COLO668 (cell line): ENCODE measurements at regions not wholly inside any gene's neighbourhood (a gene's known extent, or its start where the extent isn't known, plus 50 kb on each side); places are given as distances from the start of the nearest gene placed in this dataset.

ENCODE experiments used
- DNase-seq: peaks from one replicate; lab custom pipeline; 2025; ENCODE audit not compliant: unreplicated experiment; lab: John Stamatoyannopoulos, UW

DNA sequence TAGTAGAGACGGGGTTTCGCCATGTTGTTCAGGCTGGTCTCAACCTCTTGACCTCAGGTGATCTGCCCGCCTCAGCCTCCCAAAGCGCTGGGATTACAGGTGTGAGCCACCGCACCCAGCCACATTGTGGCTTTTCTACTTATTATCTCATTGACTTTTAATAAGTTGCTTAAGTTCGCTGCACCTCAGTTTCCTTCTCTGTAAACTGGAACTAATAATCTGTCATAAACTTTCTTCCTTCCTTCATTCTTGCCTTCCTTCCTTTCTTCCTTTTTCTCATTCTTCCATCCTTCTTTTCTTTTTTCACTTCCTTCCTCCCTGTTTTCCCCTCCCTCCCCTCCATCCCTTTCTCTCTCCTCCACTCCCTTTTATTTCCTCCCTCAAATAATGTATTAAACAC lies 192.2 kb downstream of the MAF start:
- DNase-seq: no peak

GRCh38 chr16:79407461-79408135 lies 192.9 kb downstream of the MAF start:
- no peak for DNase-seq

DNA sequence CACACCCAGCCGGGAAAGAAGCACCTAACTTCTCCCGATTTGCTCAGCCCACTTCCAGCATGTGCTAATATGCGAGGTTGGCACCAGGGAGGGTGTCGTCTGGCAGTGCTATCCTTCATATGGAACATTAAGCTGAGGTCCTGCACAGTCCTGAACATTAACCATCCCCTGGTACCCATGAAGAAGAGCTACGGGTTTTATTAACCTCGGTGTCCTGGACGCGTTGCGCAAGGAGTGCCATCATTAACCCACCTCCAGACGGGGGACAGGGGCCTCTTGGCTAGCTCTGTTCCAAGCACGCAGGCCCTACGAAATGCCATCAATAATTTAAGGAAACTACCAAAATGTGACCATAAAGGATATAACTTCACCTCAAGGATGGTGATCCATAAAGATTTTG lies 193.5 kb downstream of the MAF start:
- DNase-seq: no peak

DNA sequence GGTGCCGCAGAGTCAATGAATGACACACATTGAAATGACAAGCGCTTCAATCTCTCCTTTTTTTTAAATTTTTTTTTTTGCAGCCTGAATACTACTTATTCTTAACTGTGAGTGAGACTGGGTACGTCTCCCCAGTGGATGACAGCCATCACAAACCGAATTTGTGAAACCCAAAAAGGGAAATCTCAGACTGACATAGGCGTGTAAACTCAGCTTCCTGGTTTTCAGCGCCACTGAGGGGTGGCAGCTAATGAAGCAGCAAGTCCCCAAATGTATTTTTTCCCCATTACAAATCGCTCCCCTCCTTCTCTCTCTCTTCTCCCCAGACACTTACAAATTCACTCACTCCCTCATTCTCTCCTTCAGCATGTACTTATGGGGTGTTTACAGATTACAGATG lies 196.0 kb downstream of the MAF start:
- no peak for DNase-seq

DNA sequence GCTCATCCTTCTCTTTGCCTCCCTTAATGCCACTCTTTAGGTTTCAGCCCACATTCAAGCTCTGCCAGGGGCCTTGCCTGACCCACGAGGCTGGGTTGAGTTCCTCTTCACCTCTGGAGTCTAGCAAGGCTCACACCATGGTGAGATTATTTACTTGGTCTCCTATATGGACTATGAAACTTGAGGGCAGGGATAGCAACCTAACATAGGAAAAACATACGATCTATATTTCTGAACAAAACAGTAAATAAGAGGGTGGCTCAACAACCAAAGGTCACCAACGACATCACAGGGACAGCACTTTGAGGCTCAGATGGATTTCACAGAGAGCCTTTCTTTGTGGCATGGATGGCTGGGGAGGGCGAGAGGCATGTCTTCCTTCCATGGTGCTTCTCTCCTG lies 197.0 kb downstream of the MAF start:
- no peak for DNase-seq

DNA sequence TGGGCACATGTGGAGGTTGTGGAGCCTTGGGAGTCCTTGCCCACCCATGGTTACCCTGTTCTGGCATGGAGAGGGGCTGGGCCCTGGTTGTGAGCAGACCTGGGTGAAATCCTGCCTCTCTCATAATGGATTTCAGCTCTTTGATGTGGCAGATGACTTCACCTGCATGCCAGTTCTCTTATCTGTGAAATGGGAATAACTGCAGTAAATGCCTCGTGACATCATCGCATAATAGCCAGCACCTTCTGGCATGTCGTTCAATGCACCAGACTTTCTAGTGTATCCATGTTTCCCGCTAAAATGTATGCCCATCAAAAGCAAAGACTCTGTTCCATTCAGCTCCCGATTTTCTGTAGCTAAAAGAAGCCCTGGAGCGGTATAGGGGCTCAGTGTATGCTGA lies 197.6 kb downstream of the MAF start:
- no peak for DNase-seq

GRCh38 chr16:79402356-79402755 lies 198.2 kb downstream of the MAF start:
- no peak for DNase-seq

DNA sequence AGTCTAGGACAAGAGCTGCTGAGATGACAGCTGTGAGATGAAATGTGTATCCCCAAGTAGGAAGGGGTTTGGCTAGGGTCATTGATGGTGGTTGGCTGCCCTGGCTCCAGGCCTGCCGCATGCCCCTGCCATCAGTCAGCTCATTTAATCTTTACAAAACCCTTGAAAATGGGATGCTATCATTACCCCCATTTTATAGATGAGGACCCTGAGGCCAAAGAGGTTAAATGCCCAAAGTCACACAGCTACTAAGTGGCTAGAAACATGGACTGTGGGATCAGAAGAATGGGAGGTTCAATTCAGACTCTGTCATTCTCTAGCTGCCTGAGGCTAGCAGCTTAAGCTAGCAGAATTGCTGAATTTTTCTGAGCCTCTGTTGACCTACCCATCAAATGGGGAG lies 198.8 kb downstream of the MAF start:
- no peak for DNase-seq

DNA sequence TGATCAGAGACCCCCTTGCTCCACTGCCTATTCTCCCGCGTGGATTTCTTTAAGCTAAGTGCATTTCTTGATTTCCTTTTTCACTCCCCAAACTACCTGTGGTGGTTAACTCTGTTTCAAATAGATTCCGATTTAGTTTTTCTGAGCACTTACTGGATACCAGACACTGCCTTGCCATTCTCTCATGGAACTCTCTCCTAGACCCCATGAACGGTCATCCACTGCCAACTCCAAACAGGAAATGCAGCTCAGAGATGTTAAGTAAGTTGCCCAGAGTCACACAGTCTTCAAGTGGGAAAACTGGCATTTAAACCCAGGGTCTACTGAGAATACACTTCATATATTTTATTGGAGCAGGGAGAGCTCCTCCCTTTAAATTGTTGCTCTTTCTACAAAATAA lies 199.4 kb downstream of the MAF start:
- DNase-seq: no peak

- DNase-seq: no peak
Observed at GRCh38 chr16:79400462-79401149, 199.9 kb downstream of the MAF start.

- DNase-seq: no peak
Observed at GRCh38 chr16:79395591-79395990, 204.9 kb downstream of the MAF start.

GRCh38 chr16:79394206-79394605 lies 206.3 kb downstream of the MAF start:
- DNase-seq: no peak

DNA sequence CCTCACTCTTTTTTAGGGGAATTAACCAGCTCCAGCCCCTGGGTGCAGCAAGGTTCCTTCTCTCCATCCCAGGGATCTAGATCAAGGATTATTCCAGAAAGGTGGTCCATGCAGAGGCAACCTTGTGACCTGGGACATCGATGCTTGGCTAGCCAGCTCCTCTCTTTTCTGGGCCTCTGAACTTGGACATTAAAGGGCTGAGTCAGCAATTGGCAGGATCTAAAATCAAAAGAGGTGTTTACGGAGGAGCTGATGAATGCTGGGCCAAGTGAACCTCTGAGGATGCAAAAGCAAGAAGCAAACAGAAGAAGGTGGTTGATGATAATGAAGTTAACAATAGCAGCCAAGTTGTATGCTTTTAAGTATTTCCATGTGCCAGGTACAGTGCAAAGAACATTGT lies 207.0 kb downstream of the MAF start:
- no peak for DNase-seq

- DNase-seq: no peak
Observed at GRCh38 chr16:79393127-79393526, 207.4 kb downstream of the MAF start.

DNA sequence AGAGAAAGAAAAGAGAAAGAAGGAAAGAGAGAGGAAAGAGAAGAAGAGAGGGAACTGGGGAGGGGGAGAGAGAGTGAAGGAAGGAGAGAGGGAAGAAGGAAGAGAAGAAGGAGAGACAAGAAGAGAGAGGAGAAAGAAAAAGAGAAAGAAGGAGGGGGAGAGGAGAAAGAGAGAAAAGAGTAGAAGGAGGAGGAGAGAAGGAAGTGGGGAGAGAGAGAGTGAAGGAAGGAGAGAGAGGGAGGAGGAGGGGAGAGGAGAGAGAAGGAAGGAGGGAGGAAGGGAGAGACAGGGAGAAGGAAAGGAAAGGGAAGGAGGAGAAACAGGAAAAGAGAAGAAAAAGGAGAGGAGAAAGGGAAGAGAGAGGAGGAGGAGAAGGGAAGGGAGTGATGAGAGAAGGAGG lies 208.5 kb downstream of the MAF start:
- DNase-seq: no peak

- DNase-seq: no peak
Observed at GRCh38 chr16:79391395-79391794, 209.1 kb downstream of the MAF start.

DNA sequence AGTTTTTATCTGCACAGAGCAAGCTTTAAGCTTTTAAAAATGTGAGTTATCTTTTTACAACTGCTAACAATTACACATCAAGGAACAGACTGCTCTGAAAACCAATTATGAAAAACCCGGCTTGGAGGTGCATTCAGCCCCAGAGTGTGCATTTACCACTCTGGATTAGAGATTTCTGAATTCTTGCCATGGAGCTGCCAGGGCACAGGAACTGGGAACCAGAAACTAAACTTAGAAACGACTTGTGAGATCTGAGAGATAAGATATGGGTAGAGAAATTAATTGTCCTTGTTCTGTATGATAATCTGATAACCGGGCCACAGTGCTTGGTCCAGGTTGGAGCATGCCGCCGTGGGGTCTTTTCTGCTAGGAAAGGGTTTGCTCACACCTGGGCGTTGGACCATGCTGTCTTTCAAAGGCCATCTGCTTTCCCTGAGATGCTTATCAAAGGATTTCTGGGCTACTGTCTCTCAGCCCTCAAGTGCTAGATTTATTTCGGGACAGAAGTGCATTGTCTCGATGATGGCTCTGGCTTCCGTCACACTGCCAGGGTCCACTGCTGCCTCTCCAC lies 210.0 kb downstream of the MAF start:
- DNase-seq: no peak

DNA sequence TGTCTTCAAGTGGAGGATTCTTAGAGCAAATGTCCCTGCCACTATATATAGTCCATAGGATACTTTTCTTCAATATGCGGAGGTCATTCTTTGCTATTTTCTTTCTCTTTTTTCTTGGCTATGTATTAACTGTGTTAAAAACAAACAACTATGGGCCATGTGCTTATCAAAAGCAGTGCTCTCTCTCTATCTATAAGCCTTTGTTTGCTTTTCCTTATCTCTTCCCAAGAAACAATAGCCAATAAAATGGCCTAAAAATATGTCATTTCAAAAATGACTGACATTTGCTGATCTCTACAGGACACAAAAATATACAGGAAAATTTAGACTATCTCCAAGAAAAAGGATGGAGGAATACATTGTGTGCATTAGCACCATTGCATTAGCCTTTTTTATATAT lies 212.1 kb downstream of the MAF start:
- DNase-seq: no peak

DNA sequence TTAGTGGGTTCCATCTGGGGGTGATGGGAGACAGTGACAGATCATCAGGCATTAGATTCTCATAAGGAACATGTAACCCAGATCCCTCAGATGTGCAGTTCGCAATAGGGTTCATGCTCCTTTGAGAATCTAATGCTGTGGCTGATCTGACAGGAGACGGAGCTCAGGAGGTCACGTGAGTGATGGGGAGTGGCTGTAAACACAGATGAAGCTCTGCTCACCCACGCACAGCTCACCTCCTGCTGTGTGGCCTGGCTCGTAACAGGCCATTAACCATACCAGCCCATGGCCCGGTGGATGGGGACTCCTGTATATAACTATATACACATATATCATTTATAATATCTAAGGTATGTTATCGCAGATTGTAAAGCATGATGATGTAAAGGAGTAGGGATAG lies 214.2 kb downstream of the MAF start:
- DNase-seq: no peak

DNA sequence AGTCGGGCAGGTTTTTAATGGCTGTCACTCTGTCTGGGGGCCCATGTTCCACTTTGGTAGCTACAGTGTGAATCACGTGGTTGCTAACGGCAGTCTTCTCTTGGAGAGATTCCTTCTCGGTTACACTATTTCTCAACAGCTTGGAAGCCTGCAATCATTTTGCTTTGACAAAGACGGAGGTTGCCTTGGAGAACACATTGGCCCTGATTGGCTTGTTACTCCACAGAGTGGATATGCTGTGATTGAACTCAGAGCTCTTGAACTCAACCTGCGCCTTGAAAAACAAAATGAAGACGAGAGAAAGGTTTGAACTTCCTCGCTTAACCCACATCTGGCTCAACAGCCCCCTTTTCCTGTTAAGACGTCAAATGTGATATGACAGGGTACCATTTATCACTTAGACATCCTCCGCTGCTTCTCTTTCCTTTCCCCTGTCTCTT lies 218.9 kb downstream of the MAF start:
- no peak for DNase-seq

DNA sequence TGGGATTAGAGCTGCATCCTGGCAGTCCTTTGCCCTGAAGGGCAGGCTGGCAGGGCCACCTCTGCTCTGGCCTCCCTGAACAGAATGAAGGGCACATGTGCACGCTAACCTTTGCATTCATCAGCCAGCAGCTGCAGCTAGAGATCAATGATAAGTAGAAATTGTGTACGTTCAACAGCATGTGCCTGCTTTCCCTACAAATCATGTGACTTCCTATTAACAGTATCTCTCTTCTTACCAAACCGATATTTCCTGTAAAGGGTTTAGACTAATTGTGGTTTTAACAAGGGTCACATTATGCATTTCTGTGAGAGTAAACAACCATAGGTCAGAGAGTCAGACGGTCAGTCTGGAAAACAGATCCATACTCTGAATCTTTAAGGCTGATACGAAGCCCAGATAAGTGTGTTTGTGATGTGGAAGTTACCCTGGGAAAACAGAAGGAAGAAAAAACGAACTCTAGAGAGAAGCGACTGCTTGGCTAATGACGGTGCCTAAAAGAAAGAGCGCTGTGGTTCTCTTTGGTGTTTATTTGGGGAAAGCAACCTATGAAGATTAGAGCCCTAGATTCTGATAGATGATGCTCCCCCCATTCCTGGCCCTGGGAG lies 219.4 kb downstream of the MAF start:
- no peak for DNase-seq

DNA sequence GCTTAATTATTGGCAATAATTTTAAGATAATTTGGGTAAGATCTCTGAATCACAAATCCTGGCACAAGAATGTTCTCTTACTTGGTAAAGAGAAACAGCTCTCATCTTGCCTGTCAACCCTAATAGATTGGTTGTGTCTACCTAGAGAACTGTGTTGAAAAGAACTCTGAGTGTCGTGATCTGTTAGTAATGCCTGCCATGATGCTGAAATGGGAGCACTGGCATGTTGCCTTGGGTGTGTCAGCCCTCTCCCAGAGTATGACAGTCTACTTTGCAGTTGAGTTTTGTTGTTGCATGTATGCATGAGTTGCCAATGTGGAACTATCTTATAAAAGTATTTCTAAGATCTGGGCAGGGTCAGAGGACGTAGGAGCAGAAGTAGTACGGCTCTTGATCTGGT lies 221.4 kb downstream of the MAF start:
- no peak for DNase-seq
